ENCODE measurements at regions not wholly inside any gene's neighbourhood (a gene's known extent, or its start where the extent isn't known, plus 50 kb on each side); places are given as distances from the start of the nearest gene placed in this dataset.

DNA sequence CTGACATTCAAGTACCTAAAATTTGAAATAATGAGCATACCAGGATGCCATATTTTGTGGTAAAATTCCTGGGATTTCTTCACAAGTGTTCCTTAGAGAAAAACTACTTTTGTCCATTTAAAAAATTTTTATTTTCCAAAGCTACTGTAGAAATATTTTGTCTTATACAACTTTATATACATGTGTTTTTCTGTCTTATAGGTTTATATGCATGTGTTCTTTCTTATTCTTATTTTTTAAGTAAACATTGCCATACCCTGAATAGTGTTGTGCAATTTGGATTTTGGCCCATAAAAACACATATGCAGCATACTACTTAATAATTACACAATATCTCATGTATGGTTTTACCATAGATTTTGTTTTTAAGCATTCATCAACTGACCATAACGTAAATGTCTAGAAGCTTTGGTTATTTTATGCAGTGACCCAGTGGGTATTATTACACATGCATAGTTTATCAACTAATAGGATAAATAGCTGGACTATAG lies 1107.4 kb upstream of the SEL1L start:
- H3K4me1 ChIP-seq (ENCODE audit: control insufficient read depth, extremely low read depth, insufficient read depth, low read length), result no peaks in the 10 kb centered on the region
- intact Hi-C loops (cut with micrococcal nuclease) (no loop called here), dilution Hi-C loops (cut with MboI; ENCODE audit: extremely low pct_ligation_motif_present, low sequenced_read_pairs) (no loop called here)
- TF ChIP-seq MYC (IDR thresholded peaks at IDR 0.05; ENCODE audit: low read depth, low read length) (no peak), POLR2AphosphoS5 (IDR thresholded peaks at IDR 0.05; ENCODE audit: insufficient read depth, low read depth, low read length) (no peak), EZH2 (IDR thresholded peaks at IDR 0.05; ENCODE audit: borderline replicate concordance, low read depth, low read length, severe bottlenecking) (no peak), POLR2A (IDR thresholded peaks at IDR 0.05; ENCODE audit: low read depth, low read length) (no peak), JUN (IDR thresholded peaks at IDR 0.05; ENCODE audit: borderline replicate concordance, insufficient read depth, insufficient read length, low read depth) (no peak), GATA2 (IDR thresholded peaks at IDR 0.05; ENCODE audit: insufficient read depth, insufficient read length, low read depth, low read length) (no peak), FOS (IDR thresholded peaks at IDR 0.05; ENCODE audit: borderline replicate concordance, insufficient read depth, low read length) (no peak)
- TF ChIP-seq, protein P1, sequence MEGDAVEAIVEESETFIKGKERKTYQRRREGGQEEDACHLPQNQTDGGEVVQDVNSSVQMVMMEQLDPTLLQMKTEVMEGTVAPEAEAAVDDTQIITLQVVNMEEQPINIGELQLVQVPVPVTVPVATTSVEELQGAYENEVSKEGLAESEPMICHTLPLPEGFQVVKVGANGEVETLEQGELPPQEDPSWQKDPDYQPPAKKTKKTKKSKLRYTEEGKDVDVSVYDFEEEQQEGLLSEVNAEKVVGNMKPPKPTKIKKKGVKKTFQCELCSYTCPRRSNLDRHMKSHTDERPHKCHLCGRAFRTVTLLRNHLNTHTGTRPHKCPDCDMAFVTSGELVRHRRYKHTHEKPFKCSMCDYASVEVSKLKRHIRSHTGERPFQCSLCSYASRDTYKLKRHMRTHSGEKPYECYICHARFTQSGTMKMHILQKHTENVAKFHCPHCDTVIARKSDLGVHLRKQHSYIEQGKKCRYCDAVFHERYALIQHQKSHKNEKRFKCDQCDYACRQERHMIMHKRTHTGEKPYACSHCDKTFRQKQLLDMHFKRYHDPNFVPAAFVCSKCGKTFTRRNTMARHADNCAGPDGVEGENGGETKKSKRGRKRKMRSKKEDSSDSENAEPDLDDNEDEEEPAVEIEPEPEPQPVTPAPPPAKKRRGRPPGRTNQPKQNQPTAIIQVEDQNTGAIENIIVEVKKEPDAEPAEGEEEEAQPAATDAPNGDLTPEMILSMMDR (IDR thresholded peaks at IDR 0.05; ENCODE audit: extremely low read depth in 1 of 2, insufficient read depth in 1 of 2, low read depth in 1 of 2, low read length in 2 of 2), result no peak
- TF ChIP-seq, protein P2, sequence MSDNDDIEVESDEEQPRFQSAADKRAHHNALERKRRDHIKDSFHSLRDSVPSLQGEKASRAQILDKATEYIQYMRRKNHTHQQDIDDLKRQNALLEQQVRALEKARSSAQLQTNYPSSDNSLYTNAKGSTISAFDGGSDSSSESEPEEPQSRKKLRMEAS (IDR thresholded peaks at IDR 0.05; ENCODE audit: insufficient read depth, insufficient read length), result no peak
- no peaks in the 10 kb centered on the region for H3K27me3 ChIP-seq (ENCODE audit: control insufficient read depth in 2 of 2, insufficient read depth in 2 of 2, low read length in 2 of 2)
- H2AFZ ChIP-seq (ENCODE audit: low read depth, low read length), result no peak overlapping the region
- no peaks in the 10 kb centered on the region for H3K36me3 ChIP-seq (ENCODE audit: control insufficient read depth in 2 of 2, extremely low read depth in 1 of 2, insufficient read depth in 2 of 2, low read length in 2 of 2)
- no peak overlapping the region for H3K4me2 ChIP-seq (ENCODE audit: insufficient read depth, low read length)
- FAIRE-seq, result no peak
- no peaks in the 10 kb centered on the region for H4K20me1 ChIP-seq (replicated peaks; ENCODE audit: control insufficient read depth, extremely low read depth, insufficient read depth, low read length)
- POLR2A ChIA-PET, result no interaction called here
- no peak overlapping the region for H3K4me3 ChIP-seq (replicated peaks in 1 of 3; ENCODE audit: insufficient read depth in 1 of 3, low read depth in 1 of 3, low read length in 3 of 3)
- no peaks in the 10 kb centered on the region for H3K9me3 ChIP-seq (replicated peaks; ENCODE audit: control insufficient read depth, insufficient read depth, low read length)
- no peaks in the 10 kb centered on the region for H3K9me1 ChIP-seq (replicated peaks; ENCODE audit: control insufficient read depth, extremely low read depth, insufficient read depth, low read length)
- H3K27ac ChIP-seq (ENCODE audit: insufficient read depth, low read depth, low read length), result no peak overlapping the region
- H3K79me2 ChIP-seq (ENCODE audit: control insufficient read depth, insufficient read depth, low read length), result no peaks in the 10 kb centered on the region
- no peak for DNase-seq (ENCODE audit: low read depth, low spot score)
- no peak overlapping the region for H3K9ac ChIP-seq (replicated peaks; ENCODE audit: extremely low read depth, insufficient read depth, low read length)
- no TSS peak for BruUV-seq (replicated peaks)
- CTCF ChIA-PET, result no interaction called here
